GM08714 (cell line): ENCODE measurements at regions not wholly inside any gene's neighbourhood (a gene's known extent, or its start where the extent isn't known, plus 50 kb on each side); places are given as distances from the start of the nearest gene placed in this dataset.

ENCODE experiments used
- H3K4me3 ChIP-seq: fragments of 200-500 bp; sonication (Bioruptor generic); 2 replicates; pipeline ENCODE4 v1.5.1; 2014; ENCODE audit warnings: mild to moderate bottlenecking, low read length, inconsistent platforms
- ZNF274 ChIP-seq: IDR thresholded peaks from 2 replicates; pipeline ENCODE4 v1.6.1; 2012; ENCODE audit warnings: mild to moderate bottlenecking, low read depth, low read length

GRCh38 chr18:76232779-76233178 is 262.3 kb downstream of the ZNF516 start:
- H3K4me3 ChIP-seq = no peak overlapping the region
- TF ChIP-seq ZNF274 = no peak

GRCh38 chr18:76232010-76232409 is 263.0 kb downstream of the ZNF516 start:
- no peak for TF ChIP-seq ZNF274
- H3K4me3 ChIP-seq = no peak overlapping the region

- TF ChIP-seq ZNF274 = no peak
- H3K4me3 ChIP-seq = no peak overlapping the region
These were observed 263.6 kb downstream of the ZNF516 start for GRCh38 chr18:76231402-76231801.

GRCh38 chr18:76230791-76231190 is 264.3 kb downstream of the ZNF516 start:
- TF ChIP-seq ZNF274 = no peak
- H3K4me3 ChIP-seq = no peak overlapping the region

GRCh38 chr18:76228716-76229115 is 266.3 kb downstream of the ZNF516 start:
- no peak overlapping the region for H3K4me3 ChIP-seq
- no peak for TF ChIP-seq ZNF274

GRCh38 chr18:76227759-76228158 is 267.3 kb downstream of the ZNF516 start:
- H3K4me3 ChIP-seq = no peak overlapping the region
- TF ChIP-seq ZNF274 = no peak

- no peak overlapping the region for H3K4me3 ChIP-seq
- no peak for TF ChIP-seq ZNF274
These were observed 271.6 kb downstream of the ZNF516 start for GRCh38 chr18:76223403-76223802.

GRCh38 chr18:76219023-76219422 is 276.0 kb downstream of the ZNF516 start:
- no peak overlapping the region for H3K4me3 ChIP-seq
- no peak for TF ChIP-seq ZNF274

GRCh38 chr18:76216096-76216495 is 278.9 kb downstream of the ZNF516 start:
- TF ChIP-seq ZNF274 = no peak
- no peak overlapping the region for H3K4me3 ChIP-seq

GRCh38 chr18:76213991-76214390 is 281.1 kb downstream of the ZNF516 start:
- no peak for TF ChIP-seq ZNF274

GRCh38 chr18:76212960-76213359 is 282.1 kb downstream of the ZNF516 start:
- no peak overlapping the region for H3K4me3 ChIP-seq
- no peak for TF ChIP-seq ZNF274

More at GRCh38 chr18:76213991-76214390, 281.1 kb downstream of the ZNF516 start:
- no peak overlapping the region for H3K4me3 ChIP-seq

GRCh38 chr18:76209597-76209996 is 285.4 kb downstream of the ZNF516 start:
- H3K4me3 ChIP-seq = no peak overlapping the region
- no peak for TF ChIP-seq ZNF274

GRCh38 chr18:76208678-76209306 is 286.2 kb downstream of the ZNF516 start:
- H3K4me3 ChIP-seq = peak overlapping the region; percentile 45; the same call in 1 of the 2 replicates

GRCh38 chr18:76205906-76206305 is 289.1 kb downstream of the ZNF516 start:
- no peak overlapping the region for H3K4me3 ChIP-seq
- no peak for TF ChIP-seq ZNF274

More at GRCh38 chr18:76208678-76209306, 286.2 kb downstream of the ZNF516 start:
- no peak for TF ChIP-seq ZNF274

- TF ChIP-seq ZNF274 = no peak
- H3K4me3 ChIP-seq = no peak overlapping the region
These were observed 291.5 kb downstream of the ZNF516 start for GRCh38 chr18:76203552-76203951.

GRCh38 chr18:76202322-76202721 is 292.7 kb downstream of the ZNF516 start:
- TF ChIP-seq ZNF274 = no peak
- no peak overlapping the region for H3K4me3 ChIP-seq
